Panc1 (cell line): ENCODE measurements at regions not wholly inside any gene's neighbourhood (a gene's known extent, or its start where the extent isn't known, plus 50 kb on each side); places are given as distances from the start of the nearest gene placed in this dataset.

Experiments used
- CTCF ChIP-seq: fragments of 450-650 bp; IDR thresholded peaks from 2 replicates; pipeline ENCODE4 v1.5.1; 2017; ENCODE audit warnings: mild to moderate bottlenecking
- POLR2AphosphoS5 ChIP-seq: IDR thresholded peaks from 2 replicates; pipeline ENCODE4 v1.6.1; 2012; ENCODE audit warnings: mild to moderate bottlenecking, low read depth, low read length, moderate library complexity
- REST ChIP-seq, 2 experiments: IDR thresholded peaks; 2 replicates each; pipeline ENCODE4 v1.6.1; 2011 to 2012; ENCODE audit warnings: low read depth in 2 of 2, control low read depth in 1 of 2, low read length in 1 of 2, mild to moderate bottlenecking in 1 of 2, moderate library complexity in 1 of 2; ENCODE audit not compliant: insufficient read depth in 1 of 2

GRCh38 chr13:81246556-81246955 lies 905.6 kb upstream of the SPRY2 start:
- TF ChIP-seq CTCF = no peak
- no peak for TF ChIP-seq POLR2AphosphoS5
- no peak for TF ChIP-seq REST (IDR thresholded peaks at IDR 0.05; ENCODE audit: insufficient read depth in 1 of 2, low read depth in 2 of 2, low read length in 1 of 2)
